ENCODE measurements at regions not wholly inside any gene's neighbourhood (a gene's known extent, or its start where the extent isn't known, plus 50 kb on each side); places are given as distances from the start of the nearest gene placed in this dataset.
A peak's percentile ranks its signal among the peaks of the same experiment; 100 is the strongest.

GRCh38 chr2:122758967-122759366, 1003.5 kb downstream of the TSN start:
- no peaks in the 10 kb centered on the region for H3K27me3 ChIP-seq (ENCODE audit: insufficient read depth, poor library complexity, severe bottlenecking)
- no peak for TF ChIP-seq CTCF (IDR thresholded peaks at IDR 0.05; ENCODE audit: insufficient read depth, low read length)
- TF ChIP-seq POLR2AphosphoS5 (IDR thresholded peaks at IDR 0.05; ENCODE audit: low read depth) = no peak
- no peak for TF ChIP-seq SPI1 (IDR thresholded peaks at IDR 0.05; ENCODE audit: borderline replicate concordance, low read depth)
- no peak for TF ChIP-seq REST (IDR thresholded peaks at IDR 0.05; ENCODE audit: insufficient replicate concordance, low read depth)
- TF ChIP-seq GABPA (IDR thresholded peaks at IDR 0.05; ENCODE audit: low read depth) = no peak
- DNase-seq (ENCODE audit: low read depth in 1 of 2, low spot score in 1 of 2) = no peak
- H3K4me3 ChIP-seq (replicated peaks; ENCODE audit: insufficient read depth, low read length) = no peak overlapping the region
- H3K27ac ChIP-seq (replicated peaks) = no peak overlapping the region

GRCh38 chr2:122764014-122764413, 1008.6 kb downstream of the TSN start:
- TF ChIP-seq SPI1 (IDR thresholded peaks at IDR 0.05; ENCODE audit: borderline replicate concordance, low read depth) = peak; percentile 74; the same call in 1 of the 2 replicates
- TF ChIP-seq CTCF (IDR thresholded peaks at IDR 0.05; ENCODE audit: insufficient read depth, low read length) = no peak
- DNase-seq (ENCODE audit: low read depth in 1 of 2, low spot score in 1 of 2) = peak; percentile 27 to 61
- Histone ChIP-seq H3K27ac (replicated peaks) (peak overlapping the region; percentile 36), H3K4me3 (replicated peaks; ENCODE audit: insufficient read depth, low read length) (no peak overlapping the region), H3K27me3 (ENCODE audit: insufficient read depth, poor library complexity, severe bottlenecking) (no peaks in the 10 kb centered on the region)

- Histone ChIP-seq H3K4me3 (replicated peaks; ENCODE audit: insufficient read depth, low read length) (no peak overlapping the region), H3K27me3 (ENCODE audit: insufficient read depth, poor library complexity, severe bottlenecking) (no peaks in the 10 kb centered on the region), H3K27ac (replicated peaks) (no peak overlapping the region)
- DNase-seq (ENCODE audit: low read depth in 1 of 2, low spot score in 1 of 2) = no peak
- no peak for TF ChIP-seq REST (IDR thresholded peaks at IDR 0.05; ENCODE audit: insufficient replicate concordance, low read depth)
- TF ChIP-seq SPI1 (IDR thresholded peaks at IDR 0.05; ENCODE audit: borderline replicate concordance, low read depth) = no peak
- no peak for TF ChIP-seq GABPA (IDR thresholded peaks at IDR 0.05; ENCODE audit: low read depth)
- no peak for TF ChIP-seq CTCF (IDR thresholded peaks at IDR 0.05; ENCODE audit: insufficient read depth, low read length)
- TF ChIP-seq POLR2AphosphoS5 (IDR thresholded peaks at IDR 0.05; ENCODE audit: low read depth) = no peak
Measured at GRCh38 chr2:122780251-122780650, 1024.8 kb downstream of the TSN start.

GRCh38 chr2:122794100-122794499, 1038.6 kb downstream of the TSN start:
- H3K27me3 ChIP-seq (ENCODE audit: insufficient read depth, poor library complexity, severe bottlenecking) = no peaks in the 10 kb centered on the region

More at GRCh38 chr2:122794100-122794499, 1038.6 kb downstream of the TSN start:
- Histone ChIP-seq H3K4me3 (replicated peaks; ENCODE audit: insufficient read depth, low read length) (no peak overlapping the region), H3K27ac (replicated peaks) (no peak overlapping the region)
- DNase-seq (ENCODE audit: low read depth in 1 of 2, low spot score in 1 of 2) = no peak
- no peak for TF ChIP-seq POLR2AphosphoS5 (IDR thresholded peaks at IDR 0.05; ENCODE audit: low read depth)
- TF ChIP-seq SPI1 (IDR thresholded peaks at IDR 0.05; ENCODE audit: borderline replicate concordance, low read depth) = no peak
- TF ChIP-seq CTCF (IDR thresholded peaks at IDR 0.05; ENCODE audit: insufficient read depth, low read length) = no peak
- no peak for TF ChIP-seq GABPA (IDR thresholded peaks at IDR 0.05; ENCODE audit: low read depth)
- TF ChIP-seq REST (IDR thresholded peaks at IDR 0.05; ENCODE audit: insufficient replicate concordance, low read depth) = no peak

Data from HL-60 (cell line).